T-helper 1 cell treated with Interleukin-12 subunit alpha and Interleukin-12 subunit beta and Interleukin-4 antibody, amounts not matched to agents 30 ng/mL and 1 ng/mL, for 36 hours (primary cell): ENCODE measurements at regions not wholly inside any gene's neighbourhood (a gene's known extent, or its start where the extent isn't known, plus 50 kb on each side); places are given as distances from the start of the nearest gene placed in this dataset.

ENCODE experiments used
- intact Hi-C: fragments of 100-400 bp; cut with micrococcal nuclease; formaldehyde crosslinking; loops from one replicate; pipeline ENCODE4 v1.15.1; 2024

GRCh38 chr10:62623223-62623622, 181.3 kb upstream of the ADO start:
- intact Hi-C loops: no loop called here

- intact Hi-C loops: no loop called here
Measured at GRCh38 chr10:62625484-62625883, 179.0 kb upstream of the ADO start.

GRCh38 chr10:62626079-62626478, 178.4 kb upstream of the ADO start:
- intact Hi-C loops: no loop called here

GRCh38 chr10:62626817-62627216, 177.7 kb upstream of the ADO start:
- intact Hi-C loops: no loop called here

GRCh38 chr10:62627983-62628382, 176.5 kb upstream of the ADO start:
- intact Hi-C loops: no loop called here

- intact Hi-C loops: loop anchor here (10.0 kb wide), 2 partner anchors 634 to 696 kb away; no protein-coding TSS in a partner anchor
Measured at GRCh38 chr10:62631241-62631640, 173.3 kb upstream of the ADO start.

- intact Hi-C loops: loop anchor here (1.0 to 10.0 kb wide), 6 partner anchors 49 to 697 kb away; partner anchors contain the start of genes ADO and EGR2
Measured at GRCh38 chr10:62632071-62632809, 172.3 kb upstream of the ADO start.

GRCh38 chr10:62633976-62634375, 170.5 kb upstream of the ADO start:
- intact Hi-C loops: loop anchor here (10.0 kb wide), 2 partner anchors 631 to 699 kb away; no protein-coding TSS in a partner anchor

GRCh38 chr10:62634576-62634975, 169.9 kb upstream of the ADO start:
- intact Hi-C loops: loop anchor here (10.0 kb wide), 2 partner anchors 630 to 700 kb away; no protein-coding TSS in a partner anchor

- intact Hi-C loops: loop anchor here (5.0 to 10.0 kb wide), 7 partner anchors 438 to 997 kb away; partner anchors contain the start of gene ARID5B
Measured at GRCh38 chr10:62635127-62635526, 169.4 kb upstream of the ADO start.

- intact Hi-C loops: loop anchor here (1.0 to 10.0 kb wide), 16 partner anchors 26 to 995 kb away; partner anchors contain the start of genes ADO, ARID5B, EGR2 and NRBF2
Measured at GRCh38 chr10:62636825-62637248, 167.7 kb upstream of the ADO start.

- intact Hi-C loops: loop anchor here (1.0 to 10.0 kb wide), 16 partner anchors 27 to 995 kb away; partner anchors contain the start of genes ADO, ARID5B, EGR2 and NRBF2
Measured at GRCh38 chr10:62637249-62638061, 167.1 kb upstream of the ADO start.

- intact Hi-C loops: loop anchor here (5.0 to 10.0 kb wide), 7 partner anchors 441 to 994 kb away; partner anchors contain the start of gene ARID5B
Measured at GRCh38 chr10:62638062-62638477, 166.4 kb upstream of the ADO start.

- intact Hi-C loops: loop anchor here (5.0 to 10.0 kb wide), 7 partner anchors 442 to 993 kb away; partner anchors contain the start of gene ARID5B
Measured at GRCh38 chr10:62639144-62639543, 165.4 kb upstream of the ADO start.

- intact Hi-C loops: no loop called here
Measured at GRCh38 chr10:62640411-62640810, 164.1 kb upstream of the ADO start.

- intact Hi-C loops: no loop called here
Measured at GRCh38 chr10:62643606-62644587, 160.6 kb upstream of the ADO start.

- intact Hi-C loops: no loop called here
Measured at GRCh38 chr10:62647375-62648092, 157.0 kb upstream of the ADO start.

- intact Hi-C loops: no loop called here
Measured at GRCh38 chr10:62648921-62649320, 155.6 kb upstream of the ADO start.

- intact Hi-C loops: no loop called here
Measured at GRCh38 chr10:62650411-62650810, 154.1 kb upstream of the ADO start.

GRCh38 chr10:62651341-62651740, 153.2 kb upstream of the ADO start:
- intact Hi-C loops: no loop called here
